GM13977 (cell line): ENCODE measurements at regions not wholly inside any gene's neighbourhood (a gene's known extent, or its start where the extent isn't known, plus 50 kb on each side); places are given as distances from the start of the nearest gene placed in this dataset.

Experiments
- DNase-seq: peaks from one replicate; pipeline ENCODE4 v3.0.0; 2012; ENCODE audit warnings: low spot score
- in situ Hi-C: fragments of 300-500 bp; cut with MboI; formaldehyde crosslinking; loops from one replicate; pipeline ENCODE4 v1.12.0; 2022; ENCODE audit warnings: low sequenced_read_pairs, low pct_unique_long_range_greater_than_20kb, mixed read lengths, inconsistent platforms; ENCODE audit not compliant: unreplicated experiment
- TF ChIP-seq, protein P1 (sequence below): IDR thresholded peaks from 2 replicates; pipeline ENCODE4 v1.5.1; 2012; ENCODE audit warnings: mild to moderate bottlenecking, control low read depth; ENCODE audit not compliant: insufficient read depth; ENCODE audit errors: extremely low read depth, missing control alignments

DNA sequence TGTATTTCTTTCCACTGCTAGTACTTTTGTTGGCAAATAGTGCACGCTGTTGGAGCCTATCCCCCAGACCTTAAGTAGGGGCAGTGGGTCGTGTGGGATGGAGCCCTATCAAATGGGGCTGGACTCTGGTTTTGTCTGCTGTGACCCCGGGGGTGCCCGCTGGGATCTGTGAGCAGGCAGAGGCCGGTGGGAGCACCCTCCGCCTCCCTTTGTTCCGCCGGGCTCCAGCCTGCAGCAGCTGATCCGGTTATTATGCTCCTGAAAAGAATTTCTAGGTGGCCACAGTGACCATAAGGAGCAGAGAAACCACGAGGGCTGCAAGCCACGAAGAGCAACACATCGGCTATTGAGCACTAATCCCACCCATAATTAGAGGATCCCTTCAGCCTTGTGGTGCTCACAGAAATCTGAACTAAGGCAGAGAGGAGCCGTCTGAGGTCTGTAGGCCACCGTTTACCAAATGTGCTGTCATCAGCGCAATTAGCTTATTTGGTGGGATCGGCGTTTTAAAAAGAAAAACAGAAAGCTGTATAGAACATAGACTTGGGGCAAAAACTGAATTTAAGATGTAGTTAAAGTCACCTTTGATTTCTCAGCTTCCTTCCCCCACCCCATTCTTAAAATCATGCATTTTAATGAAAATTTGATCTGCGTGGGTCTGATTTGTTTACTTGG, 598.3 kb upstream of the JAG1 start:
- TF ChIP-seq, protein P1, sequence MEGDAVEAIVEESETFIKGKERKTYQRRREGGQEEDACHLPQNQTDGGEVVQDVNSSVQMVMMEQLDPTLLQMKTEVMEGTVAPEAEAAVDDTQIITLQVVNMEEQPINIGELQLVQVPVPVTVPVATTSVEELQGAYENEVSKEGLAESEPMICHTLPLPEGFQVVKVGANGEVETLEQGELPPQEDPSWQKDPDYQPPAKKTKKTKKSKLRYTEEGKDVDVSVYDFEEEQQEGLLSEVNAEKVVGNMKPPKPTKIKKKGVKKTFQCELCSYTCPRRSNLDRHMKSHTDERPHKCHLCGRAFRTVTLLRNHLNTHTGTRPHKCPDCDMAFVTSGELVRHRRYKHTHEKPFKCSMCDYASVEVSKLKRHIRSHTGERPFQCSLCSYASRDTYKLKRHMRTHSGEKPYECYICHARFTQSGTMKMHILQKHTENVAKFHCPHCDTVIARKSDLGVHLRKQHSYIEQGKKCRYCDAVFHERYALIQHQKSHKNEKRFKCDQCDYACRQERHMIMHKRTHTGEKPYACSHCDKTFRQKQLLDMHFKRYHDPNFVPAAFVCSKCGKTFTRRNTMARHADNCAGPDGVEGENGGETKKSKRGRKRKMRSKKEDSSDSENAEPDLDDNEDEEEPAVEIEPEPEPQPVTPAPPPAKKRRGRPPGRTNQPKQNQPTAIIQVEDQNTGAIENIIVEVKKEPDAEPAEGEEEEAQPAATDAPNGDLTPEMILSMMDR = no peak
- in situ Hi-C loops = no loop called here
- no peak for DNase-seq

DNA sequence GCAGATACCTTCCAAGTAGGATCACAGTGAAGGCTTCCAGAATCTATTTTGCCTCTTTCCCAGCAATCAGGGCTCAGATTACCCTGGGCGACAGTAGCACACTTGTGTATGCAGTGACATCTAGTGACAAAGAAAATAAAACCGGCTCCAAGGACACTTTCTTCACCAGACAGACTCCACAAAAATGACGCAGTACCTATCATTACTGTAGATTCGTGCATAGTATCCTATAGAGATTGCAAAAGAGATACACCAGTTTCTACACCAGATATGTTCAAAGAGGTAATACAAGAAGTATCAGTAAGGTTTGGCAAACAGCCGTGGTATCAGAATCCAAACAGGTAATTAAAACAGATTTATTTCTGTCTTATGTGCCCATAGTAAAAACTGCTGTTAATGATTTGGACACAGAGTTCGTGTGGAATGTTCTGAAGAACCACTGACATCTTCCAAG, 600.4 kb upstream of the JAG1 start:
- TF ChIP-seq, protein P1 = peak; percentile 66
- in situ Hi-C loops = no loop called here
- DNase-seq = peak; percentile 51

DNA sequence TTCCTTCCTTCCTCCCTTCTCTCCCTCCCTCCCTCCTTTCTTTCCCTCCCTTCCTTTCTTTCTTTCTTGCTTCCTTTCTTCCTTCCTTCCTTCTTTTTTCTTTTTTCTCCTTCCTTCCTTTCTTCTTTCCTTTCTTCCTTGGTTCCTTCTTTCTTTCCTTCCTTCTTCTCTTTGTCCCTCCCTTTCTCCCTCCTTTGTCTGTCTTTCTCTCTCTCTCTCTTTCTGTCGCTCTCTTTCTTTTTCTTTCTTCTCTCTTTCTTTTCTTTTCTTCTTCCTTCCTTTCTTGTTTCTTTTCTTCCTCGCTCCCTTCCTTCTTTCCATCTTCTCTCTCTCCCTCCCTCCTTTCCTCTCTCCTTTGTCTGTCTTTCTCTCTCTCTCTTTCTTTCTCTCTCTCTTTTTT, 601.9 kb upstream of the JAG1 start:
- TF ChIP-seq, protein P1 = no peak
- no peak for DNase-seq
- in situ Hi-C loops = no loop called here

DNA sequence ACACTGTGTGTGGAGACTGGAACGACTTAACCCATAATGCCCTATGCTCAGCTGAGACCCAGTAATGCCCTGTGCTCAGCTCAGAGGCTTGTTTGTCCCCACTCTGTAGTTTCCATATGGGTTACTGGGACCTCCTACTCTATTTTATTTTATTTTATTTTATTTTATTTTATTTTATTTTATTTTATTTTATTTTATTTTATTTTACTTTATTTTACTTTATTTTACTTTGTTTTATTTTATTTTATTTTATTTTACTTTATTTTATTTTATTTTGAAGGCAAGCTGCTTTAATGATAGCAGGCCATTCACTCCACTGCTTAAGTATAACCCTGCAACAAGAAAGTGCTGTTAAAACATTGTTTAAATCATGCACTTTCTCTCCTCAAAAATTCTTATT, 603.4 kb upstream of the JAG1 start:
- in situ Hi-C loops = no loop called here

DNA sequence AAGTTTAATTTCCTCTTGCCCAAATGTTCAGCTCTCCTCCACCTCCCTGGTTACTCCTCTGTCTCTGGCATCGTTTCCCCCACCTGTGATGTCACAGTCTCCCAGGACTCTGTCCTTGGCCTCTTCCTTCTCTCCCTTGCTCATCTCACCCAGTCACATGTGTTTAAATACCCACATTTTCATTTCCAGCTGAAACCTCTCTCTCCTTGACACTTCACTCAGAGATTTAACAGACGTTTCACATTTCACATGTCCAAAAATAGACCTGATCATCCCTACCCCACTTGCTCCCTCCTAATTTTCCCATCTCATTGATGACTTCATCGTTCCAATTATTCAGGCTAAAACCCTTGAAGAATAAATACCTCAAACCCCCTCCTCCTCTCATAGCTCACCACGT, 604.1 kb upstream of the JAG1 start:
- DNase-seq = no peak
- TF ChIP-seq, protein P1 = no peak
- in situ Hi-C loops = no loop called here

More for the DNA sequence above, 603.4 kb upstream of the JAG1 start:
- DNase-seq = no peak
- TF ChIP-seq, protein P1 = no peak

DNA sequence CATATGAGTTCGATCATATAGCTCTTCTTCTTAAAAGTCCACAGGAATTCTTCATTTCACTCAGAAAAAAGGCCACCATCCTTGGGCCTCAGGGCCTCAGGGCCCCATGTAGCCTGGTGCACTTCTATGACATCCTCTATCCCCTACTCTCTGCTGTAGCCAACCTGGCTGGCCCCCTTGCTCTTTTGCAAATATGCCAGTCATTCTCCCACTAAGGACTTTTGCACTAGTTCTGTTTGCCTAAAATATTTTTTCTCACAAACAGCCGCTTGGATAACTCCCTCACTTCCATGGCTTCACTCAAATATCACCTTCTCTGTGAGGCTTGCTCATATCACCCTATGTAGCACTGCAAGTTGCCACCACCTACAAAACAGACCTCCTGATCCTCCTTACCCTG, 604.7 kb upstream of the JAG1 start:
- DNase-seq = no peak
- TF ChIP-seq, protein P1 = no peak
- in situ Hi-C loops = no loop called here
